ENCODE measurements at regions not wholly inside any gene's neighbourhood (a gene's known extent, or its start where the extent isn't known, plus 50 kb on each side); places are given as distances from the start of the nearest gene placed in this dataset.

- TF ChIP-seq, protein P1, sequence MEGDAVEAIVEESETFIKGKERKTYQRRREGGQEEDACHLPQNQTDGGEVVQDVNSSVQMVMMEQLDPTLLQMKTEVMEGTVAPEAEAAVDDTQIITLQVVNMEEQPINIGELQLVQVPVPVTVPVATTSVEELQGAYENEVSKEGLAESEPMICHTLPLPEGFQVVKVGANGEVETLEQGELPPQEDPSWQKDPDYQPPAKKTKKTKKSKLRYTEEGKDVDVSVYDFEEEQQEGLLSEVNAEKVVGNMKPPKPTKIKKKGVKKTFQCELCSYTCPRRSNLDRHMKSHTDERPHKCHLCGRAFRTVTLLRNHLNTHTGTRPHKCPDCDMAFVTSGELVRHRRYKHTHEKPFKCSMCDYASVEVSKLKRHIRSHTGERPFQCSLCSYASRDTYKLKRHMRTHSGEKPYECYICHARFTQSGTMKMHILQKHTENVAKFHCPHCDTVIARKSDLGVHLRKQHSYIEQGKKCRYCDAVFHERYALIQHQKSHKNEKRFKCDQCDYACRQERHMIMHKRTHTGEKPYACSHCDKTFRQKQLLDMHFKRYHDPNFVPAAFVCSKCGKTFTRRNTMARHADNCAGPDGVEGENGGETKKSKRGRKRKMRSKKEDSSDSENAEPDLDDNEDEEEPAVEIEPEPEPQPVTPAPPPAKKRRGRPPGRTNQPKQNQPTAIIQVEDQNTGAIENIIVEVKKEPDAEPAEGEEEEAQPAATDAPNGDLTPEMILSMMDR (IDR thresholded peaks at IDR 0.05; ENCODE audit: insufficient read depth, low read length), result no peak
- TF ChIP-seq, protein P2, sequence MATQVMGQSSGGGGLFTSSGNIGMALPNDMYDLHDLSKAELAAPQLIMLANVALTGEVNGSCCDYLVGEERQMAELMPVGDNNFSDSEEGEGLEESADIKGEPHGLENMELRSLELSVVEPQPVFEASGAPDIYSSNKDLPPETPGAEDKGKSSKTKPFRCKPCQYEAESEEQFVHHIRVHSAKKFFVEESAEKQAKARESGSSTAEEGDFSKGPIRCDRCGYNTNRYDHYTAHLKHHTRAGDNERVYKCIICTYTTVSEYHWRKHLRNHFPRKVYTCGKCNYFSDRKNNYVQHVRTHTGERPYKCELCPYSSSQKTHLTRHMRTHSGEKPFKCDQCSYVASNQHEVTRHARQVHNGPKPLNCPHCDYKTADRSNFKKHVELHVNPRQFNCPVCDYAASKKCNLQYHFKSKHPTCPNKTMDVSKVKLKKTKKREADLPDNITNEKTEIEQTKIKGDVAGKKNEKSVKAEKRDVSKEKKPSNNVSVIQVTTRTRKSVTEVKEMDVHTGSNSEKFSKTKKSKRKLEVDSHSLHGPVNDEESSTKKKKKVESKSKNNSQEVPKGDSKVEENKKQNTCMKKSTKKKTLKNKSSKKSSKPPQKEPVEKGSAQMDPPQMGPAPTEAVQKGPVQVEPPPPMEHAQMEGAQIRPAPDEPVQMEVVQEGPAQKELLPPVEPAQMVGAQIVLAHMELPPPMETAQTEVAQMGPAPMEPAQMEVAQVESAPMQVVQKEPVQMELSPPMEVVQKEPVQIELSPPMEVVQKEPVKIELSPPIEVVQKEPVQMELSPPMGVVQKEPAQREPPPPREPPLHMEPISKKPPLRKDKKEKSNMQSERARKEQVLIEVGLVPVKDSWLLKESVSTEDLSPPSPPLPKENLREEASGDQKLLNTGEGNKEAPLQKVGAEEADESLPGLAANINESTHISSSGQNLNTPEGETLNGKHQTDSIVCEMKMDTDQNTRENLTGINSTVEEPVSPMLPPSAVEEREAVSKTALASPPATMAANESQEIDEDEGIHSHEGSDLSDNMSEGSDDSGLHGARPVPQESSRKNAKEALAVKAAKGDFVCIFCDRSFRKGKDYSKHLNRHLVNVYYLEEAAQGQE (IDR thresholded peaks at IDR 0.05; ENCODE audit: insufficient replicate concordance, low read depth), result no peak
- no peak for TF ChIP-seq POLR2AphosphoS5 (IDR thresholded peaks at IDR 0.05; ENCODE audit: low read depth)
Observed at GRCh38 chr10:123421461-123421860, 244.7 kb upstream of the GPR26 start.
